HG03460 (cell line): ENCODE measurements at regions not wholly inside any gene's neighbourhood (a gene's known extent, or its start where the extent isn't known, plus 50 kb on each side); places are given as distances from the start of the nearest gene placed in this dataset.

Experiments
- ATAC-seq: cut with Tn5 transposase; IDR thresholded peaks from one replicate; pipeline ENCODE4 v1.9.1; 2021; ENCODE audit not compliant: unreplicated experiment

- ATAC-seq, result no peak
These were observed 50.1 kb upstream of the BASP1 start for GRCh38 chr5:17167171-17167891.
